ENCODE measurements at regions not wholly inside any gene's neighbourhood (a gene's known extent, or its start where the extent isn't known, plus 50 kb on each side); places are given as distances from the start of the nearest gene placed in this dataset.

DNA sequence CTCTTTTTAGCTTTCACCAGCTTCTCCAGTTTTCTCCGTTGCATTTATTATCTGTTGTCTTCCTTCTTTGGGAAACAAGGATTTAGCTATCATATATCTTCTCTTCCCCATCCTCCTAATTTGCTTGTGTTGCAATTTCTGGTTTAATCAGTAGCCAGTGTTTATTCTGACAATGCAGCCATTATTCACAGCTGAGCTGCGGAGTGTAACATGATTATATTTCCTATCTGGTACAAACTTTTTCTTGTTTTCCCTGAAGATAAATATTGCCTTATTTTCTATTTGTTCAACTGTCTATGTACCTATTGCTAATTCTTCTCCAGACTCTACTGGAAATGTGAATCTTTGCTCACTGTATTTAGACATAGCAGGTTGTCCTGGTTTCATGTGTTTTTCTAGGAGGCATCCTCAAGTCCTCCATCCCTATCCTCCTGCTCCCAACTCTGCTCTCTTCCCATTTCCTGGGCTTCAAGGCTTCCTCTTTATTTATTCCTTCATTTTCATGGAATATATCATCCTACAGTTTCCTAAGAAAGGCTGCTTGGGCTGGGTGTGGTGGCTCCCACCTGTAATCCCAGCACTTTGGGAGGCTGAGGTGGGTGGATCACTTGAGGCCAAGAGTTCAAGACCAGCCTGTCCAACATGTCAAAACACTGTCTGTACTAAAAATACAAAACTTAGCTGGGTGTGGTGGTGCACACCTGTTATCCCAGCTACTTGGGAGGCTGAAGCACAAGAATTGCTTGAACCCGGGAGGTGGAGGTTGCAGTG, 72.4 kb upstream of the KDM7A start (continued):
- TF ChIP-seq ZNF564 (CRISPR knock-in tag; IDR thresholded peaks at IDR 0.05) (0 out of 2 replicates have a peak, but pooled peaks have one; percentile 51), ISX (CRISPR knock-in tag; conservative IDR thresholded peaks at IDR 0.05) (no peak), SCMH1 (CRISPR knock-in tag; IDR thresholded peaks at IDR 0.05; ENCODE audit: borderline replicate concordance) (no peak), ZFYVE20 (CRISPR knock-in tag; IDR thresholded peaks at IDR 0.05; ENCODE audit: borderline replicate concordance, low read depth) (no peak), MYC (CRISPR knock-in tag; IDR thresholded peaks at IDR 0.05; ENCODE audit: borderline replicate concordance) (no peak), ZNF256 (CRISPR knock-in tag; conservative IDR thresholded peaks at IDR 0.05) (no peak), KAT7 (CRISPR knock-in tag; IDR thresholded peaks at IDR 0.05; ENCODE audit: borderline replicate concordance) (no peak), HHEX (CRISPR knock-in tag; IDR thresholded peaks at IDR 0.05) (peak; percentile 39; the same call in 1 of the 2 replicates), POLR2AphosphoS5 (IDR thresholded peaks at IDR 0.05; ENCODE audit: low read depth, low read length) (no peak), ZBTB1 (CRISPR knock-in tag; IDR thresholded peaks at IDR 0.05; ENCODE audit: borderline replicate concordance) (no peak), ZNF121 (CRISPR knock-in tag; IDR thresholded peaks at IDR 0.05) (no peak), MIXL1 (CRISPR knock-in tag; IDR thresholded peaks at IDR 0.05) (peak; percentile 97), TBP (CRISPR knock-in tag; IDR thresholded peaks at IDR 0.05) (no peak), ZNF225 (CRISPR knock-in tag; IDR thresholded peaks at IDR 0.05) (no peak), ZNF350 (CRISPR knock-in tag; IDR thresholded peaks at IDR 0.05; ENCODE audit: borderline replicate concordance, low read depth) (no peak), POLR2AphosphoS2 (IDR thresholded peaks at IDR 0.05; ENCODE audit: low read depth, low read length) (no peak), ZNF317 (CRISPR knock-in tag; IDR thresholded peaks at IDR 0.05) (peak; percentile 97), ERF (CRISPR knock-in tag; IDR thresholded peaks at IDR 0.05) (peak; percentile 76), ZNF136 (CRISPR knock-in tag; IDR thresholded peaks at IDR 0.05; ENCODE audit: low read depth) (no peak; the same call in 1 of the 2 replicates)
- TF ChIP-seq, protein P1, sequence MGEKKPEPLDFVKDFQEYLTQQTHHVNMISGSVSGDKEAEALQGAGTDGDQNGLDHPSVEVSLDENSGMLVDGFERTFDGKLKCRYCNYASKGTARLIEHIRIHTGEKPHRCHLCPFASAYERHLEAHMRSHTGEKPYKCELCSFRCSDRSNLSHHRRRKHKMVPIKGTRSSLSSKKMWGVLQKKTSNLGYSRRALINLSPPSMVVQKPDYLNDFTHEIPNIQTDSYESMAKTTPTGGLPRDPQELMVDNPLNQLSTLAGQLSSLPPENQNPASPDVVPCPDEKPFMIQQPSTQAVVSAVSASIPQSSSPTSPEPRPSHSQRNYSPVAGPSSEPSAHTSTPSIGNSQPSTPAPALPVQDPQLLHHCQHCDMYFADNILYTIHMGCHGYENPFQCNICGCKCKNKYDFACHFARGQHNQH (CRISPR knock-in tag; IDR thresholded peaks at IDR 0.05), result peak; percentile 46; the same call in 1 of the 2 replicates
- TF ChIP-seq, protein P2, sequence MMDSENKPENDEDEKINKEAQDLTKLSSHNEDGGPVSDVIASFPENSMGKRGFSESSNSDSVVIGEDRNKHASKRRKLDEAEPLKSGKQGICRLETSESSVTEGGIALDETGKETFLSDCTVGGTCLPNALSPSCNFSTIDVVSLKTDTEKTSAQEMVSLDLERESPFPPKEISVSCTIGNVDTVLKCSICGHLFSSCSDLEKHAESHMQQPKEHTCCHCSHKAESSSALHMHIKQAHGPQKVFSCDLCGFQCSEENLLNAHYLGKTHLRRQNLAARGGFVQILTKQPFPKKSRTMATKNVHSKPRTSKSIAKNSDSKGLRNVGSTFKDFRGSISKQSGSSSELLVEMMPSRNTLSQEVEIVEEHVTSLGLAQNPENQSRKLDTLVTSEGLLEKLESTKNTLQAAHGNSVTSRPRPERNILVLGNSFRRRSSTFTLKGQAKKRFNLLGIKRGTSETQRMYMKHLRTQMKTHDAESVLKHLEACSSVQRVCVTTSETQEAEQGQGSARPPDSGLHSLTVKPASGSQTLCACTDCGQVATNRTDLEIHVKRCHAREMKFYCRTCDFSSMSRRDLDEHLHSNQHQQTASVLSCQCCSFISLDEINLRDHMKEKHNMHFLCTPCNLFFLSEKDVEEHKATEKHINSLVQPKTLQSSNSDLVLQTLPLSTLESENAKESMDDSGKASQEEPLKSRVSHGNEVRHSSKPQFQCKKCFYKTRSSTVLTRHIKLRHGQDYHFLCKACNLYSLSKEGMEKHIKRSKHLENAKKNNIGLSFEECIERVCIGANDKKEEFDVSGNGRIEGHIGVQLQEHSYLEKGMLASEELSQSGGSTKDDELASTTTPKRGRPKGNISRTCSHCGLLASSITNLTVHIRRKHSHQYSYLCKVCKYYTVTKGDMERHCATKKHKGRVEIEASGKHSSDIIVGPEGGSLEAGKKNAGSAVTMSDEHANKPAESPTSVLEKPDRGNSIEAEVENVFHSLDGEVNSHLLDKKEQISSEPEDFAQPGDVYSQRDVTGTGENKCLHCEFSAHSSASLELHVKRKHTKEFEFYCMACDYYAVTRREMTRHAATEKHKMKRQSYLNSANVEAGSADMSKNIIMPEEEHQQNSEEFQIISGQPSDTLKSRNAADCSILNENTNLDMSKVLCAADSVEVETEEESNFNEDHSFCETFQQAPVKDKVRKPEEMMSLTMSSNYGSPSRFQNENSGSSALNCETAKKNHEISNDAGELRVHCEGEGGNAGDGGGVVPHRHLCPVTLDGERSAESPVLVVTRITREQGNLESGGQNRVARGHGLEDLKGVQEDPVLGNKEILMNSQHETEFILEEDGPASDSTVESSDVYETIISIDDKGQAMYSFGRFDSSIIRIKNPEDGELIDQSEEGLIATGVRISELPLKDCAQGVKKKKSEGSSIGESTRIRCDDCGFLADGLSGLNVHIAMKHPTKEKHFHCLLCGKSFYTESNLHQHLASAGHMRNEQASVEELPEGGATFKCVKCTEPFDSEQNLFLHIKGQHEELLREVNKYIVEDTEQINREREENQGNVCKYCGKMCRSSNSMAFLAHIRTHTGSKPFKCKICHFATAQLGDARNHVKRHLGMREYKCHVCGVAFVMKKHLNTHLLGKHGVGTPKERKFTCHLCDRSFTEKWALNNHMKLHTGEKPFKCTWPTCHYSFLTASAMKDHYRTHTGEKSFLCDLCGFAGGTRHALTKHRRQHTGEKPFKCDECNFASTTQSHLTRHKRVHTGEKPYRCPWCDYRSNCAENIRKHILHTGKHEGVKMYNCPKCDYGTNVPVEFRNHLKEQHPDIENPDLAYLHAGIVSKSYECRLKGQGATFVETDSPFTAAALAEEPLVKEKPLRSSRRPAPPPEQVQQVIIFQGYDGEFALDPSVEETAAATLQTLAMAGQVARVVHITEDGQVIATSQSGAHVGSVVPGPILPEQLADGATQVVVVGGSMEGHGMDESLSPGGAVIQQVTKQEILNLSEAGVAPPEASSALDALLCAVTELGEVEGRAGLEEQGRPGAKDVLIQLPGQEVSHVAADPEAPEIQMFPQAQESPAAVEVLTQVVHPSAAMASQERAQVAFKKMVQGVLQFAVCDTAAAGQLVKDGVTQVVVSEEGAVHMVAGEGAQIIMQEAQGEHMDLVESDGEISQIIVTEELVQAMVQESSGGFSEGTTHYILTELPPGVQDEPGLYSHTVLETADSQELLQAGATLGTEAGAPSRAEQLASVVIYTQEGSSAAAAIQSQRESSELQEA (CRISPR knock-in tag; IDR thresholded peaks at IDR 0.05; ENCODE audit: not compliant biosample characterization), result no peak
- TF ChIP-seq, protein P3, sequence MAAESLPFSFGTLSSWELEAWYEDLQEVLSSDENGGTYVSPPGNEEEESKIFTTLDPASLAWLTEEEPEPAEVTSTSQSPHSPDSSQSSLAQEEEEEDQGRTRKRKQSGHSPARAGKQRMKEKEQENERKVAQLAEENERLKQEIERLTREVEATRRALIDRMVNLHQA (CRISPR knock-in tag; IDR thresholded peaks at IDR 0.05), result peak; percentile 71; the same call in 1 of the 2 replicates

Measured in HepG2 (cell line).